Type B pancreatic cell (in vitro differentiated cells): ENCODE measurements at regions not wholly inside any gene's neighbourhood (a gene's known extent, or its start where the extent isn't known, plus 50 kb on each side); places are given as distances from the start of the nearest gene placed in this dataset.

Experiments used
- DNase-seq: peaks from one replicate; pipeline ENCODE4 v3.0.0; 2021; ENCODE audit warnings: mixed read lengths; ENCODE audit not compliant: unreplicated experiment; ENCODE audit errors: extremely low spot score
- H3K27ac Mint-ChIP-seq: 2 replicates; pipeline ENCODE4 v1.8.0; 2021; ENCODE audit warnings: mild to moderate bottlenecking, mixed read lengths
- H3K27me3 Mint-ChIP-seq: 2 replicates; pipeline ENCODE4 v1.8.0; 2021; ENCODE audit warnings: mixed read lengths
- H3K36me3 Mint-ChIP-seq: 2 replicates; pipeline ENCODE4 v1.8.0; 2021; ENCODE audit warnings: mixed read lengths
- H3K4me1 Mint-ChIP-seq: one replicate; pipeline ENCODE4 v1.8.0; 2021; ENCODE audit warnings: mixed read lengths; ENCODE audit not compliant: unreplicated experiment
- H3K4me3 Mint-ChIP-seq: 2 replicates; pipeline ENCODE4 v1.8.0; 2021; ENCODE audit warnings: mild to moderate bottlenecking, mixed read lengths
- H3K9me3 Mint-ChIP-seq: 2 replicates; pipeline ENCODE4 v1.8.0; 2021; ENCODE audit warnings: mixed read lengths
- TF ChIP-seq, protein P1 (sequence below): fragments of 200-600 bp; sonication (generic); conservative IDR thresholded peaks from 2 replicates; pipeline ENCODE4 v1.5.0; 2021; ENCODE audit warnings: antibody characterized with exemption, mild to moderate bottlenecking

DNA sequence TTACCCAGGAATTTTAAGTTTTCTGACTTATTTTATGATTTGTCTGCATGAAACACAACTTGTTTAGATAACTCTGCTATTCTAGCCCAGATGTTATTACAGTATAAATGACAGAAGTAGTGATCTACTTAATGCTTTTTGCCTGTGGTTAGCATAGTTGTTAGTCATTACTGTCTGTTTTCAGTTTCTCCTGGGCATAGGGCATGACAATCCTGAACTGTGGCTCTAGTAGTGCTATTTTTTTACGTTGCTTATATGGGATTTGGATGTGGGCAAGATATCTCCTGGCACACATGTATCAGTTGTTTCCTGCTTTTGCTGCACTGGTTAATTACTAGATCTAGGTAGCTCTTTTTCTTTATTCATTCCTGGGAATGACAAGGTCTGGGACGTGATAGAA lies 1005.8 kb downstream of the PCDH18 start:
- TF ChIP-seq, protein P1, sequence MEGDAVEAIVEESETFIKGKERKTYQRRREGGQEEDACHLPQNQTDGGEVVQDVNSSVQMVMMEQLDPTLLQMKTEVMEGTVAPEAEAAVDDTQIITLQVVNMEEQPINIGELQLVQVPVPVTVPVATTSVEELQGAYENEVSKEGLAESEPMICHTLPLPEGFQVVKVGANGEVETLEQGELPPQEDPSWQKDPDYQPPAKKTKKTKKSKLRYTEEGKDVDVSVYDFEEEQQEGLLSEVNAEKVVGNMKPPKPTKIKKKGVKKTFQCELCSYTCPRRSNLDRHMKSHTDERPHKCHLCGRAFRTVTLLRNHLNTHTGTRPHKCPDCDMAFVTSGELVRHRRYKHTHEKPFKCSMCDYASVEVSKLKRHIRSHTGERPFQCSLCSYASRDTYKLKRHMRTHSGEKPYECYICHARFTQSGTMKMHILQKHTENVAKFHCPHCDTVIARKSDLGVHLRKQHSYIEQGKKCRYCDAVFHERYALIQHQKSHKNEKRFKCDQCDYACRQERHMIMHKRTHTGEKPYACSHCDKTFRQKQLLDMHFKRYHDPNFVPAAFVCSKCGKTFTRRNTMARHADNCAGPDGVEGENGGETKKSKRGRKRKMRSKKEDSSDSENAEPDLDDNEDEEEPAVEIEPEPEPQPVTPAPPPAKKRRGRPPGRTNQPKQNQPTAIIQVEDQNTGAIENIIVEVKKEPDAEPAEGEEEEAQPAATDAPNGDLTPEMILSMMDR, result no peak
- H3K9me3 Mint-ChIP-seq, result no peaks in the 10 kb centered on the region
- no peaks in the 10 kb centered on the region for H3K36me3 Mint-ChIP-seq
- no peaks in the 10 kb centered on the region for H3K27me3 Mint-ChIP-seq
- no peaks in the 10 kb centered on the region for H3K4me1 Mint-ChIP-seq
- no peak overlapping the region for H3K27ac Mint-ChIP-seq
- DNase-seq, result no peak
- no peak overlapping the region for H3K4me3 Mint-ChIP-seq

DNA sequence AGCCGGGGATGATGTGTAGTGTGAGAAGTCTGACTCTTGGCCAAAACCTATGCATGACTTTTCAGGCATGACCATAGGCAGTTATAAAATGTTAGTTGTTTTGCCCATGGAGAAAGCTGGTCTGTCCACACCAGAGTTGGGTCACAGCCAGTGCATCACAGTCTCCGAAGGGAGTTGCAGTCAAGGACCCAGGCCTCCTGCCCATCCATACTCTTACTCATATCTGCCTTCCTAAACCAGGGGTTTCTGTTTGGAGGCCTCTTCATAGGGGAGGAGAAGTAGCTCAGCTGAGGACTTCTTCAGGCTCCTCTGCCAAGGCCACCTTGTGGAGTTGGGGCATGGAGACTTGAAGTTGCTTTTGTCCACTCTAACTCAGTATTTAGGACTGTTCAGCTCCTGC lies 1008.3 kb downstream of the PCDH18 start:
- no peak for DNase-seq
- Mint-ChIP-seq H3K4me3 (no peak overlapping the region), H3K27ac (no peak overlapping the region), H3K27me3 (no peaks in the 10 kb centered on the region), H3K36me3 (no peaks in the 10 kb centered on the region), H3K4me1 (no peaks in the 10 kb centered on the region), H3K9me3 (no peaks in the 10 kb centered on the region)
- TF ChIP-seq, protein P1, result no peak

DNA sequence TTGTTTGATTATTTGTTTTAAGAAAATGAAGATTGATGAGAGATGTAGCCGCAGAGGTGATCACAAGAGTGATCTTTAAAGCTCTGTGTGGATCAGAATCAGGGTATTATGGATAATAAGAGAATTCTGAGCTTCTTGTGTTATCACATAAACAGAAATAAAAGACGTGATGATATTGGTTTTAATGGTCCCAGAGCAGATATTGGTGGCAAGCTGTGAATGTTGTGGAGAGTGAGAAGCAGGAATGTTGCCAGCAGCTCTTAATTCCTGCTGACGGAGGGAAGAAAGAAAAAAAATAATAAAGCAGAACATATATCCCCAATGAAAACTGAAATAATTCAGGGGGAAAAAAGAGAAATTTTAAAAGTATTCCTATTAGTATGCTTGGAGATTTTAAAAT lies 1015.9 kb downstream of the PCDH18 start:
- DNase-seq, result no peak
- Mint-ChIP-seq H3K36me3 (no peaks in the 10 kb centered on the region), H3K4me3 (no peak overlapping the region), H3K4me1 (no peaks in the 10 kb centered on the region), H3K27me3 (no peaks in the 10 kb centered on the region), H3K27ac (no peak overlapping the region), H3K9me3 (no peaks in the 10 kb centered on the region)
- TF ChIP-seq, protein P1, result no peak

DNA sequence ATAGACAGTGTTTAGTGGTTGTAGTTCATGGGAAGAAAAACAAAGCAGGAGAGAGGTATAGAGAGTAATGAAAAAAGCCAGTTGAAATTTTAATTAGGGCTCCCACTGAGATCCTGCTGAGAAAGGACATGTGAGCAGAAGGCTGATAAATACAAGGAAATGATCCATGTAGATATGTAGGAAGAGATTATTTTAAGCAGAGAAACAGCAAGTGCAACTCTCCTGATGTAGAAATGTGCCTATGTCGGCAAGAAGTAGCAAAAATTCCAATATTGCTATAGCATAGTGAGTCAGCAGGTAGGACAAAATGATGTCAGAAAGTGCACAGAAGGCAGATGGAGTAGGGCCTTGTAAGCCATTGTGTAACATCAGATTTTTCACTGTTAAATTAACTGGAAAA lies 1027.3 kb downstream of the PCDH18 start:
- Mint-ChIP-seq H3K27me3 (no peaks in the 10 kb centered on the region), H3K4me1 (no peaks in the 10 kb centered on the region), H3K9me3 (no peaks in the 10 kb centered on the region), H3K27ac (no peak overlapping the region), H3K36me3 (no peaks in the 10 kb centered on the region), H3K4me3 (no peak overlapping the region)
- DNase-seq, result no peak
- TF ChIP-seq, protein P1, result no peak

DNA sequence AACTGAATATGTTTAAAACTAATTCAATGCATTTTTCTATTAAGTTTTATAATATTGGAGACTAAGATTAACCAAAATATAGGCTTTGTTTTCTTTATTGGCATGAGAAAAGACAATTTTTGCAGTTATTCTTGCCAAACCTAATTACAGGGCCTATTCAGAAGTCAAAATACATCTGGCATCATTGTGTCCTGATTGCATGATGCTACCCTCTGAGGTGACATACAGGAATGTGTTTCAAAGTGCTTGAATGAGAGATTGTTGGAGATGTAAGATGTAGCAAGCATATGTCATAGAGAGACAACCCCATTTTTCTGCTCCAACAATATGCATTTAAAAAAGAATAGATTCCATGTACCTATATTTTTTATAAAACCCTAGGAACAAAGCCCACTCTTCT lies 1036.4 kb downstream of the PCDH18 start:
- Mint-ChIP-seq H3K27me3 (no peaks in the 10 kb centered on the region), H3K9me3 (no peaks in the 10 kb centered on the region), H3K4me3 (no peak overlapping the region), H3K27ac (no peak overlapping the region), H3K36me3 (no peaks in the 10 kb centered on the region), H3K4me1 (no peaks in the 10 kb centered on the region)
- TF ChIP-seq, protein P1, result no peak
- no peak for DNase-seq

DNA sequence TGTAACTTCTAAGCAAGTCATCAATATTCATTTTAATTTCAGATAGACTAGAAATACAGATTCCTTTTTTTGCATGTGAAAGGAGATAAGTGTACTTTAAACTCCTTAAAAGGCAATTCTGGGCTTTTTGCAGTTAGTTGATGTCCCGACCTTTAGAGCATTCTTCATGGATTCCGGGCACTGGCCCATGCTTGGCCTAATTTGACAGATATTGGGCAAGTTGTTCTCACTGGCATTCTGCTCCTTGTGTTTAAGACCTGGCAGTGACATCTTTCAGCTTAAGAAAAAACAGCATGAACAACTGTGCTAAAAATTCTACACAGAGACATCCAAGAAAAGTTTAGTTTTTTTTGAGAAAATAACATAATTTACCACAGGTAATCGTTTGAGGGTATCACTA lies 1037.2 kb downstream of the PCDH18 start:
- DNase-seq, result no peak
- no peaks in the 10 kb centered on the region for H3K27me3 Mint-ChIP-seq
- H3K4me1 Mint-ChIP-seq, result no peaks in the 10 kb centered on the region
- H3K36me3 Mint-ChIP-seq, result no peaks in the 10 kb centered on the region
- TF ChIP-seq, protein P1, result no peak
- H3K9me3 Mint-ChIP-seq, result no peaks in the 10 kb centered on the region
- no peak overlapping the region for H3K4me3 Mint-ChIP-seq
- no peak overlapping the region for H3K27ac Mint-ChIP-seq
